ENCODE measurements at regions not wholly inside any gene's neighbourhood (a gene's known extent, or its start where the extent isn't known, plus 50 kb on each side); places are given as distances from the start of the nearest gene placed in this dataset.

DNA sequence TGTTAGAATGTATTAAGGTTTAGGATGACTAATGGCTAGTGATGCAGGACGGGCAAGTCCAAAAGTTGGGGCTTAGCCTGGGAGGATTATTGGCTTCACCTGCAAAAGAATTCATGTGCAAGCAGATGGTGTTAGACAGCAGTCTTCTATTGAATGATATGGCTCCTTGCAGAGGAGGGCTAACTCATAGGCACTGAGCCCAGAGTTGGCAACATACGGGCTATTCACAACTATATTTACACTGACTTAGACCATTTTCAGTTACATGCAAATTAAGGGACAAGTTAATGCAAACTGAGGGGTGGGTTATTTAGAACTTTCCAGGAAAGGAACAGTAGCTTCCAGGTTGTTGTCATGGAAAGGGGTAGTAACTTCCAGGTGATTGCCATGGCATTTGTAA lies 1017.1 kb upstream of the EEF2KMT start:
- no peak for TF ChIP-seq POLR2A (IDR thresholded peaks at IDR 0.05)
- TF ChIP-seq, protein P1, sequence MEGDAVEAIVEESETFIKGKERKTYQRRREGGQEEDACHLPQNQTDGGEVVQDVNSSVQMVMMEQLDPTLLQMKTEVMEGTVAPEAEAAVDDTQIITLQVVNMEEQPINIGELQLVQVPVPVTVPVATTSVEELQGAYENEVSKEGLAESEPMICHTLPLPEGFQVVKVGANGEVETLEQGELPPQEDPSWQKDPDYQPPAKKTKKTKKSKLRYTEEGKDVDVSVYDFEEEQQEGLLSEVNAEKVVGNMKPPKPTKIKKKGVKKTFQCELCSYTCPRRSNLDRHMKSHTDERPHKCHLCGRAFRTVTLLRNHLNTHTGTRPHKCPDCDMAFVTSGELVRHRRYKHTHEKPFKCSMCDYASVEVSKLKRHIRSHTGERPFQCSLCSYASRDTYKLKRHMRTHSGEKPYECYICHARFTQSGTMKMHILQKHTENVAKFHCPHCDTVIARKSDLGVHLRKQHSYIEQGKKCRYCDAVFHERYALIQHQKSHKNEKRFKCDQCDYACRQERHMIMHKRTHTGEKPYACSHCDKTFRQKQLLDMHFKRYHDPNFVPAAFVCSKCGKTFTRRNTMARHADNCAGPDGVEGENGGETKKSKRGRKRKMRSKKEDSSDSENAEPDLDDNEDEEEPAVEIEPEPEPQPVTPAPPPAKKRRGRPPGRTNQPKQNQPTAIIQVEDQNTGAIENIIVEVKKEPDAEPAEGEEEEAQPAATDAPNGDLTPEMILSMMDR (IDR thresholded peaks at IDR 0.05) = no peak
- H3K27ac ChIP-seq = no peak overlapping the region
- no peak for DNase-seq
- no peak overlapping the region for H3K4me3 ChIP-seq
- H3K9me3 ChIP-seq = no peaks in the 10 kb centered on the region
- no peaks in the 10 kb centered on the region for H3K27me3 ChIP-seq
- intact Hi-C loops (cut with DNase I; ENCODE audit: low total_unique reads) = no loop called here
- no peaks in the 10 kb centered on the region for H3K36me3 ChIP-seq
- H3K4me1 ChIP-seq = no peaks in the 10 kb centered on the region

DNA sequence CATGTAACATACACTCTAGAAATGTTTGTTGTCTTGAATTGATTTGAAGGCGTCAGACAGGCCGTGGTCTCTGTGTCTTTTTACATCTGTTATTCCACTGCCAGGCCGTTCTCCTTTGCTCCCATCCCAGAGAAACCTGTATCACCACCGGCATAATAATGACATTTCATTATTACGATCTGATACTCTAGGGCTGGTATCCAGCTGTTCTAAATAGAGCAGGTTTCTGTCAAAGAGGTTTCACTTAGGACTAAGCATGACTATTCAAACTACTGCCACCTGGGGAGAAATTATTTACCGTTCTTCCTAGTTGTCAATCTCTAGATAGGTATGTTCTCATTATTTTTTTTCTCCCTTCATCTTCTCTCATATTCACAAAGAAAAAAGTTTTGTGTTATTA lies 1016.2 kb upstream of the EEF2KMT start:
- Histone ChIP-seq H3K27me3 (no peaks in the 10 kb centered on the region), H3K36me3 (no peaks in the 10 kb centered on the region), H3K4me1 (no peaks in the 10 kb centered on the region), H3K9me3 (no peaks in the 10 kb centered on the region), H3K27ac (no peak overlapping the region), H3K4me3 (no peak overlapping the region)
- DNase-seq = no peak
- no peak for TF ChIP-seq POLR2A (IDR thresholded peaks at IDR 0.05)
- intact Hi-C loops (cut with DNase I; ENCODE audit: low total_unique reads) = no loop called here

DNA sequence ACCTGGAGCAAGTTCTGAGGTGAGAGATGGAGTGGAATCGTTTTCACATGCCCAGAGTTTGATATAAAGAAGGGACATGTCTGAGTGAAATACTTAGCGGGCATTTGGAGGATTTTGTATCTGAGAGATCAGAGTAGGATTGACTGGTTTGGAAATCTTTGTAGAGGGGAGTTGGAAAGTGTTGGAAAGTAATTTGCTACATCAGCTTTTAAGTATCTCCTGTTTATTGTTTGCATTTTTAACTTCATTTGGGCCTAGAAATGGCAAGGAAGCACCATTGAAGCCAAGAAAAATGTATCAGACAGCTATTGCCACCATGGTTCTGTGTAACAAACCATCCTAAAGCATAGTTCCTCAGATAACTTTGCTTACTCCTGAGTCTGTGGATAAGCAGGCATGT lies 1015.1 kb upstream of the EEF2KMT start:
- H3K27ac ChIP-seq = no peak overlapping the region
- no peak for TF ChIP-seq POLR2A (IDR thresholded peaks at IDR 0.05)
- TF ChIP-seq, protein P1 (IDR thresholded peaks at IDR 0.05) = no peak
- no peaks in the 10 kb centered on the region for H3K4me1 ChIP-seq
- DNase-seq = no peak
- H3K9me3 ChIP-seq = no peaks in the 10 kb centered on the region
- intact Hi-C loops (cut with DNase I; ENCODE audit: low total_unique reads) = no loop called here
- H3K36me3 ChIP-seq = no peaks in the 10 kb centered on the region
- no peaks in the 10 kb centered on the region for H3K27me3 ChIP-seq
- no peak overlapping the region for H3K4me3 ChIP-seq

DNA sequence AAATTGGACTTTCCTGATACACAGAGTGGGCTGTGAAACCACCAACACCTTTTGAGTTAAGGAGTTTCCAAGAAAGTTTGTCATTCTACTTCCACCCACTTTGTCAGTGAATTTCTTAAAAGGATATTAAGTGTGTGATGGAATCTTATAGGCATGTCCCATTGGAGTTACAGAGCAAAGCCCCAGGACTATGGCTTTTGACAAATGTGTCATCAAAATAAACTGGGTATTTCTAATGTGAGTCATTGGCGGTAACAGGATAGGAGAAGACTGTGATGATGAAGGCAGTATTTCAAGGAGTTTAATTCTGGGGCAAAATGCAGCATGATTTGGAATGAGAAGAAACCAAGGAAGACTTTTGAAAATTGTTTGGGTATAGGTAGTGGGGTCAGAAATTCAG lies 1013.8 kb upstream of the EEF2KMT start:
- H3K27ac ChIP-seq = no peak overlapping the region
- H3K4me3 ChIP-seq = no peak overlapping the region
- H3K27me3 ChIP-seq = no peaks in the 10 kb centered on the region
- TF ChIP-seq POLR2A (IDR thresholded peaks at IDR 0.05) = no peak
- TF ChIP-seq, protein P1 (IDR thresholded peaks at IDR 0.05) = no peak
- H3K4me1 ChIP-seq = no peaks in the 10 kb centered on the region
- no peak for DNase-seq
- H3K9me3 ChIP-seq = no peaks in the 10 kb centered on the region
- H3K36me3 ChIP-seq = no peaks in the 10 kb centered on the region
- intact Hi-C loops (cut with DNase I; ENCODE audit: low total_unique reads) = no loop called here

DNA sequence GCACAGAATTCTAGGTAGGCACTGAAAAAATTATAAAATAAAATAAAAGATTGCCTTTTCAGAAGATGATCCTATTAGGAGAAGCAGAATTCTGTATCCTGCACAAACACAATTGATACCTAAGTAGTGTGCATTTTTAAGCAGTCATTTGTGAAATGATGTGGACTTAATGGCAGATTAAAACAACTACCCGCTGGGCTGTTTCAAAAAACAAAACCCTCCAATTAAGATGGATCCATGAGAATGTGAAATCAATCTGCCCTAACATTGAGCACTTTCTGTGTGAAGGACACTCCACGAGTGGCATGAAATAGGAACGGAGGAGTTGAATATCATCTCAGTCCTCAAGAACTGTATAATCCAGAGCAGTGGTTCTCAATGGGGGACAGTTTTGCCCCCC lies 1012.8 kb upstream of the EEF2KMT start:
- intact Hi-C loops (cut with DNase I; ENCODE audit: low total_unique reads) = no loop called here
- Histone ChIP-seq H3K36me3 (no peaks in the 10 kb centered on the region), H3K9me3 (no peaks in the 10 kb centered on the region), H3K27ac (no peak overlapping the region), H3K4me1 (no peaks in the 10 kb centered on the region), H3K27me3 (no peaks in the 10 kb centered on the region), H3K4me3 (no peak overlapping the region)
- TF ChIP-seq, protein P1 (IDR thresholded peaks at IDR 0.05) = no peak
- no peak for TF ChIP-seq POLR2A (IDR thresholded peaks at IDR 0.05)
- DNase-seq = no peak

DNA sequence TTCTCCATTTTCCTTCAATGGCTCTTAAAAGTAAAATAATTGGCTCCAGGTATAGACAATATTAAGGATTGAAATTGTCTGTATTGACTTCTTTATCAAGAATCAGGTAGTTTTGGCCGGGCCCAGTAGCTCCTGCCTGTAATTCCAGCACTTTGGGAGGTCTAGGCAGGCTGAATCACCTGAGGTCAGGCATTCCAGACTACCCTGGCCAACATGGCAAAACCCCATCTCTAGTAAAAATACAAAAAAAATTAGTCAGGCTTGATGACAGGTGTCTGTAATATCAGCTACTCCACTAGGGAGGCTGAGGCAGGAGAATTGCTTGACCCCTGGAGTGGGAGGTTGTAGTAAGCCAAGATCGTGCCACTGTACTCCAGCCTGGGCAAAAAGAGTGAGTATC lies 1008.5 kb upstream of the EEF2KMT start:
- TF ChIP-seq, protein P1 (IDR thresholded peaks at IDR 0.05) = no peak
- TF ChIP-seq POLR2A (IDR thresholded peaks at IDR 0.05) = no peak
- intact Hi-C loops (cut with DNase I; ENCODE audit: low total_unique reads) = no loop called here
- Histone ChIP-seq H3K4me3 (no peak overlapping the region), H3K36me3 (no peaks in the 10 kb centered on the region), H3K27me3 (no peaks in the 10 kb centered on the region), H3K9me3 (no peaks in the 10 kb centered on the region), H3K4me1 (no peaks in the 10 kb centered on the region), H3K27ac (no peak overlapping the region)
- no peak for DNase-seq

Data from uterus (tissue), 3 donors.